Mammary epithelial cell (primary cell): ENCODE measurements at regions not wholly inside any gene's neighbourhood (a gene's known extent, or its start where the extent isn't known, plus 50 kb on each side); places are given as distances from the start of the nearest gene placed in this dataset.

Source experiments
- EZH2 ChIP-seq: IDR thresholded peaks from 2 replicates; pipeline ENCODE4 v1.6.1; 2012; ENCODE audit warnings: low read length, inconsistent platforms, borderline replicate concordance
- TF ChIP-seq, protein P1 (sequence below), 2 donors: IDR thresholded peaks in 1 of 2; conservative IDR thresholded peaks in 1 of 2; 2 replicates each; pipeline ENCODE4 v1.5.1; 2011 to 2012; ENCODE audit warnings: inconsistent platforms in 2 of 2, low read length in 2 of 2, mild to moderate bottlenecking in 2 of 2, control low read depth in 1 of 2, low read depth in 1 of 2; ENCODE audit not compliant: insufficient read depth in 1 of 2; ENCODE audit errors: extremely low read depth in 1 of 2

DNA sequence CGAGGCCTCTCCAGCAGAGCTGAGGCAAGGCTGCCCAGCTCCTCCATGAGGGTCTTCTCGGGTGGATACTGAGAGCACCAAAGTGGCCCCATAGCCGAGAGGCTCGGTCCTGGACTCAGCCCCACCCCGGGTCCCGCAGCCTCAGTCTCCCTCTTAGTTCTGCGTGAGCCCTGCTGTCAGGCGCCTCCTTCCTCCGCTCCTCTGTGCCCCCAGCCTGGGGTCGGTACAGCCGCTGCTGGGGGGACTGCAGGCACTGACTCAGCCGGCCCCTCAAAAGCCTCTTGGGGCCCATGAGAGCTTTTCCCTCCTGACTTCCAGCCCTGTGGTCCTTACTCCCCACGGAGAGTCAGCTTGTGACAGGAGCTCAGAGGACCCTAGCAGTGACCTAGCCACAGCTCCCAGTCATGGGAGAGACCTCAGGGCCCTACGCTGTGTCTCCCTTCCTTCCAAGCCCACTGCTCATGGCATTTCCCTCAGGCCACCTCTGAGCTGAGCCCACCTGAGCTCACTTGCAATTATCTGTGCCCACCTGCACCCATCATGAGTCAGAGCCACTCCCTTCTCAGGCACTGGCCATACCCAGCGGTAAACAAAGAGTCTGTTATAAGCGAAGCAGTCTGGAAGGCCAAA, 295.0 kb upstream of the RTL1 start:
- TF ChIP-seq, protein P1, sequence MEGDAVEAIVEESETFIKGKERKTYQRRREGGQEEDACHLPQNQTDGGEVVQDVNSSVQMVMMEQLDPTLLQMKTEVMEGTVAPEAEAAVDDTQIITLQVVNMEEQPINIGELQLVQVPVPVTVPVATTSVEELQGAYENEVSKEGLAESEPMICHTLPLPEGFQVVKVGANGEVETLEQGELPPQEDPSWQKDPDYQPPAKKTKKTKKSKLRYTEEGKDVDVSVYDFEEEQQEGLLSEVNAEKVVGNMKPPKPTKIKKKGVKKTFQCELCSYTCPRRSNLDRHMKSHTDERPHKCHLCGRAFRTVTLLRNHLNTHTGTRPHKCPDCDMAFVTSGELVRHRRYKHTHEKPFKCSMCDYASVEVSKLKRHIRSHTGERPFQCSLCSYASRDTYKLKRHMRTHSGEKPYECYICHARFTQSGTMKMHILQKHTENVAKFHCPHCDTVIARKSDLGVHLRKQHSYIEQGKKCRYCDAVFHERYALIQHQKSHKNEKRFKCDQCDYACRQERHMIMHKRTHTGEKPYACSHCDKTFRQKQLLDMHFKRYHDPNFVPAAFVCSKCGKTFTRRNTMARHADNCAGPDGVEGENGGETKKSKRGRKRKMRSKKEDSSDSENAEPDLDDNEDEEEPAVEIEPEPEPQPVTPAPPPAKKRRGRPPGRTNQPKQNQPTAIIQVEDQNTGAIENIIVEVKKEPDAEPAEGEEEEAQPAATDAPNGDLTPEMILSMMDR (conservative IDR thresholded peaks at IDR 0.05 in 1 of 2, IDR thresholded peaks at IDR 0.05 in 1 of 2; ENCODE audit: extremely low read depth in 1 of 2, insufficient read depth in 1 of 2, low read depth in 1 of 2, low read length in 2 of 2), result no peak
- no peak for TF ChIP-seq EZH2
